ENCODE measurements at regions not wholly inside any gene's neighbourhood (a gene's known extent, or its start where the extent isn't known, plus 50 kb on each side); places are given as distances from the start of the nearest gene placed in this dataset.

GRCh38 chr5:68521776-68522175 lies 306.2 kb downstream of the PIK3R1 start:
- CTCF ChIA-PET, result no interaction called here
- no peaks in the 10 kb centered on the region for H3K9me3 ChIP-seq (ENCODE audit: control insufficient read depth in 1 of 2, insufficient read depth in 1 of 2, low read depth in 1 of 2, low read length in 2 of 2)
- no TSS peak for BruUV-seq (replicated peaks)
- H3K4me2 ChIP-seq (ENCODE audit: low read length), result no peak overlapping the region
- 0 out of 2 replicates have a peak, but pooled peaks cover 3% of the 10 kb centered on the region for H3K9me2 ChIP-seq (ENCODE audit: insufficient read depth)
- H3K9ac ChIP-seq (ENCODE audit: low read length), result no peak overlapping the region
- intact Hi-C loops (cut with micrococcal nuclease), result no loop called here
- ATAC-seq (no peak), DNase-seq (ENCODE audit: low read depth, low spot score) (no peak)
- no peaks in the 10 kb centered on the region for H3K27me3 ChIP-seq (ENCODE audit: insufficient read depth, low read length)
- H3K4me3 ChIP-seq (replicated peaks in 1 of 2; ENCODE audit: low read depth in 1 of 2, low read length in 2 of 2), result no peak overlapping the region
- H4K20me1 ChIP-seq (ENCODE audit: insufficient read depth), result no peaks in the 10 kb centered on the region
- no peak overlapping the region for H2AFZ ChIP-seq (ENCODE audit: low read depth, low read length, poor library complexity, severe bottlenecking)
- no peaks in the 10 kb centered on the region for H3K4me1 ChIP-seq (ENCODE audit: control insufficient read depth in 1 of 2, insufficient read depth in 2 of 2, low read length in 2 of 2)
- POLR2A ChIA-PET, result no interaction called here
- TF ChIP-seq ELF1 (IDR thresholded peaks at IDR 0.05; ENCODE audit: borderline replicate concordance, low read depth), result no peak
- no peak for TF ChIP-seq CTCF (IDR thresholded peaks at IDR 0.05 in 2 of 3, conservative IDR thresholded peaks at IDR 0.05 in 1 of 3; ENCODE audit: borderline replicate concordance in 1 of 3, insufficient read depth in 1 of 3, low read depth in 2 of 3, low read length in 2 of 3)
- no peak for TF ChIP-seq SRF (IDR thresholded peaks at IDR 0.05; ENCODE audit: low read depth)
- TF ChIP-seq JUND (IDR thresholded peaks at IDR 0.05), result no peak
- TF ChIP-seq RAD21 (IDR thresholded peaks at IDR 0.05; ENCODE audit: low read depth), result no peak
- no peak for TF ChIP-seq MAX (IDR thresholded peaks at IDR 0.05)
- TF ChIP-seq ZBTB33 (IDR thresholded peaks at IDR 0.05; ENCODE audit: extremely low read depth, insufficient replicate concordance, low read length), result no peak
- no peak for TF ChIP-seq ZFX (IDR thresholded peaks at IDR 0.05)
- TF ChIP-seq SIN3A (IDR thresholded peaks at IDR 0.05; ENCODE audit: low read depth), result no peak
- TF ChIP-seq EGR1 (IDR thresholded peaks at IDR 0.05; ENCODE audit: low read depth), result no peak
- TF ChIP-seq EZH2 (IDR thresholded peaks at IDR 0.05), result no peak
- TF ChIP-seq SP1 (IDR thresholded peaks at IDR 0.05; ENCODE audit: low read depth), result no peak
- TF ChIP-seq CBX3 (IDR thresholded peaks at IDR 0.05; ENCODE audit: low read depth), result no peak
- TF ChIP-seq REST (IDR thresholded peaks at IDR 0.05; ENCODE audit: low read depth), result no peak
- no peak for TF ChIP-seq ATF3 (IDR thresholded peaks at IDR 0.05)
- TF ChIP-seq FOSL1 (IDR thresholded peaks at IDR 0.05; ENCODE audit: low read depth), result no peak
- TF ChIP-seq EZH2phosphoT487 (IDR thresholded peaks at IDR 0.05; ENCODE audit: borderline replicate concordance), result no peak
- TF ChIP-seq POLR2AphosphoS5 (IDR thresholded peaks at IDR 0.05; ENCODE audit: low read depth, low read length), result no peak
- no peak for TF ChIP-seq POLR2A (IDR thresholded peaks at IDR 0.05; ENCODE audit: borderline replicate concordance, extremely low read depth, insufficient read depth, insufficient read length)
- RAD21 ChIA-PET (ENCODE audit: low non-redundant PET in 1 of 2, low total read pairs in 2 of 2, uncharacterized antibody in 2 of 2, unreplicated experiment in 2 of 2), result no interaction called here
- H3K79me2 ChIP-seq (ENCODE audit: insufficient read depth, low read length), result no peaks in the 10 kb centered on the region
- no peaks in the 10 kb centered on the region for H3K36me3 ChIP-seq (ENCODE audit: control insufficient read depth in 1 of 2, insufficient read depth in 2 of 2, low read length in 2 of 2)
- H3K27ac ChIP-seq (ENCODE audit: low read depth, low read length), result no peak overlapping the region

All from HCT116 (cell line).